WERI-Rb-1 (cell line): ENCODE measurements at regions not wholly inside any gene's neighbourhood (a gene's known extent, or its start where the extent isn't known, plus 50 kb on each side); places are given as distances from the start of the nearest gene placed in this dataset.

Source experiments
- DNase-seq: peaks from one replicate; pipeline ENCODE4 v3.0.0-alpha.2; 2020
- H3K27ac ChIP-seq: fragments of 250-450 bp; sonication (Bioruptor Pico); 2 replicates; pipeline ENCODE4 v1.5.1; 2020; ENCODE audit warnings: mild to moderate bottlenecking, moderate library complexity
- H3K27me3 ChIP-seq: fragments of 250-450 bp; sonication (Bioruptor Pico); 2 replicates; pipeline ENCODE4 v1.5.1; 2021; ENCODE audit warnings: mild to moderate bottlenecking, low read depth, moderate library complexity; ENCODE audit not compliant: insufficient read depth, severe bottlenecking
- H3K36me3 ChIP-seq: fragments of 250-450 bp; sonication (Bioruptor Pico); 2 replicates; pipeline ENCODE4 v1.5.1; 2020; ENCODE audit warnings: mild to moderate bottlenecking, moderate library complexity
- H3K4me3 ChIP-seq: 2 replicates; pipeline ENCODE4 v1.5.1; 2011; ENCODE audit warnings: low read depth, mild to moderate bottlenecking, control low read depth, low read length
- H3K9me3 ChIP-seq: fragments of 250-450 bp; sonication (Bioruptor Pico); 2 replicates; pipeline ENCODE4 v1.5.1; 2021; ENCODE audit warnings: mild to moderate bottlenecking, moderate library complexity; ENCODE audit not compliant: severe bottlenecking
- CTCF ChIP-seq: IDR thresholded peaks from 2 replicates; pipeline ENCODE4 v1.5.1; 2011; ENCODE audit warnings: low read depth, mild to moderate bottlenecking, control low read depth, inconsistent platforms, low read length

- Histone ChIP-seq H3K9me3 (no peaks in the 10 kb centered on the region), H3K36me3 (no peaks in the 10 kb centered on the region), H3K27ac (no peak overlapping the region), H3K27me3 (no peaks in the 10 kb centered on the region), H3K4me3 (no peak overlapping the region)
- no peak for DNase-seq
- no peak for TF ChIP-seq CTCF
These were observed 225.9 kb upstream of the NCKAP5 start for GRCh38 chr2:133794114-133794513.

GRCh38 chr2:133801946-133802345 lies 233.7 kb upstream of the NCKAP5 start:
- no peak overlapping the region for H3K4me3 ChIP-seq
- H3K27me3 ChIP-seq: no peaks in the 10 kb centered on the region
- no peaks in the 10 kb centered on the region for H3K36me3 ChIP-seq
- DNase-seq: no peak
- H3K9me3 ChIP-seq: no peaks in the 10 kb centered on the region
- H3K27ac ChIP-seq: no peak overlapping the region
- TF ChIP-seq CTCF: no peak

- H3K4me3 ChIP-seq: no peak overlapping the region
- no peak for DNase-seq
- TF ChIP-seq CTCF: no peak
These were observed 234.3 kb upstream of the NCKAP5 start for GRCh38 chr2:133802409-133803039.

GRCh38 chr2:133806564-133806963 lies 238.3 kb upstream of the NCKAP5 start:
- Histone ChIP-seq H3K27me3 (no peaks in the 10 kb centered on the region), H3K27ac (no peak overlapping the region), H3K9me3 (no peaks in the 10 kb centered on the region), H3K36me3 (no peaks in the 10 kb centered on the region), H3K4me3 (no peak overlapping the region)
- no peak for DNase-seq
- TF ChIP-seq CTCF: no peak

More at GRCh38 chr2:133802409-133803039, 234.3 kb upstream of the NCKAP5 start:
- Histone ChIP-seq H3K27ac (no peak overlapping the region), H3K27me3 (no peaks in the 10 kb centered on the region), H3K36me3 (no peaks in the 10 kb centered on the region), H3K9me3 (no peaks in the 10 kb centered on the region)

GRCh38 chr2:133809485-133809884 lies 241.2 kb upstream of the NCKAP5 start:
- TF ChIP-seq CTCF: no peak
- H3K4me3 ChIP-seq: no peak overlapping the region
- no peak overlapping the region for H3K27ac ChIP-seq
- H3K27me3 ChIP-seq: no peaks in the 10 kb centered on the region
- no peak for DNase-seq
- no peaks in the 10 kb centered on the region for H3K9me3 ChIP-seq
- H3K36me3 ChIP-seq: no peaks in the 10 kb centered on the region

GRCh38 chr2:133810559-133810958 lies 242.3 kb upstream of the NCKAP5 start:
- Histone ChIP-seq H3K27me3 (no peaks in the 10 kb centered on the region), H3K27ac (no peak overlapping the region), H3K4me3 (no peak overlapping the region), H3K36me3 (no peaks in the 10 kb centered on the region), H3K9me3 (no peaks in the 10 kb centered on the region)
- TF ChIP-seq CTCF: no peak
- no peak for DNase-seq
